GM18498 (cell line): ENCODE measurements at regions not wholly inside any gene's neighbourhood (a gene's known extent, or its start where the extent isn't known, plus 50 kb on each side); places are given as distances from the start of the nearest gene placed in this dataset.

Source experiments
- ATAC-seq: cut with Tn5 transposase; IDR thresholded peaks from one replicate; pipeline ENCODE4 v1.9.1; 2021; ENCODE audit warnings: mild to moderate bottlenecking, moderate library complexity; ENCODE audit not compliant: unreplicated experiment

GRCh38 chr2:226622484-226622883, 177.1 kb downstream of the IRS1 start:
- ATAC-seq: no peak

GRCh38 chr2:226620176-226620575, 179.4 kb downstream of the IRS1 start:
- ATAC-seq: no peak

- no peak for ATAC-seq
Observed at GRCh38 chr2:226619707-226620106, 179.9 kb downstream of the IRS1 start.

GRCh38 chr2:226618875-226619605, 180.6 kb downstream of the IRS1 start:
- ATAC-seq: no peak

- ATAC-seq: no peak
Observed at GRCh38 chr2:226618544-226618874, 181.1 kb downstream of the IRS1 start.

- ATAC-seq: no peak
Observed at GRCh38 chr2:226615891-226616290, 183.7 kb downstream of the IRS1 start.

- ATAC-seq: no peak
Observed at GRCh38 chr2:226611944-226612318, 187.7 kb downstream of the IRS1 start.

GRCh38 chr2:226611196-226611943, 188.2 kb downstream of the IRS1 start:
- no peak for ATAC-seq

- no peak for ATAC-seq
Observed at GRCh38 chr2:226609366-226609765, 190.3 kb downstream of the IRS1 start.

- ATAC-seq: no peak
Observed at GRCh38 chr2:226608451-226608850, 191.2 kb downstream of the IRS1 start.

GRCh38 chr2:226607379-226607778, 192.2 kb downstream of the IRS1 start:
- ATAC-seq: no peak

- ATAC-seq: no peak
Observed at GRCh38 chr2:226605642-226606041, 194.0 kb downstream of the IRS1 start.

- no peak for ATAC-seq
Observed at GRCh38 chr2:226603606-226604005, 196.0 kb downstream of the IRS1 start.

GRCh38 chr2:226601881-226602662, 197.5 kb downstream of the IRS1 start:
- ATAC-seq: no peak

GRCh38 chr2:226600802-226601201, 198.8 kb downstream of the IRS1 start:
- ATAC-seq: no peak

GRCh38 chr2:226600184-226600583, 199.4 kb downstream of the IRS1 start:
- no peak for ATAC-seq

GRCh38 chr2:226589043-226589442, 210.6 kb downstream of the IRS1 start:
- ATAC-seq: no peak

- no peak for ATAC-seq
Observed at GRCh38 chr2:226585130-226585561, 214.5 kb downstream of the IRS1 start.

GRCh38 chr2:226584518-226585055, 215.0 kb downstream of the IRS1 start:
- ATAC-seq: no peak

GRCh38 chr2:226583715-226584114, 215.9 kb downstream of the IRS1 start:
- no peak for ATAC-seq

GRCh38 chr2:226581661-226582060, 218.0 kb downstream of the IRS1 start:
- no peak for ATAC-seq
